Astrocyte of the cerebellum (primary cell): ENCODE measurements at regions not wholly inside any gene's neighbourhood (a gene's known extent, or its start where the extent isn't known, plus 50 kb on each side); places are given as distances from the start of the nearest gene placed in this dataset.

ENCODE experiments used
- DNase-seq: peaks from one replicate; pipeline ENCODE4 v3.0.0-alpha.2; 2011; ENCODE audit warnings: low read depth
- H3K4me3 ChIP-seq: 2 replicates; pipeline ENCODE4 v1.5.1; 2011; ENCODE audit warnings: mild to moderate bottlenecking, low read depth, low read length, moderate library complexity
- in situ Hi-C: cut with HindIII; loops from 2 replicates; pipeline ENCODE4 v1.10.0; 2017; ENCODE audit warnings: low sequenced_read_pairs
- TF ChIP-seq, protein P1 (sequence below): IDR thresholded peaks from 2 replicates; pipeline ENCODE4 v1.5.1; 2012; ENCODE audit warnings: low read length, low read depth, moderate library complexity, mild to moderate bottlenecking; ENCODE audit errors: missing control alignments

- no peak for DNase-seq
- H3K4me3 ChIP-seq, result no peak overlapping the region
- TF ChIP-seq, protein P1, sequence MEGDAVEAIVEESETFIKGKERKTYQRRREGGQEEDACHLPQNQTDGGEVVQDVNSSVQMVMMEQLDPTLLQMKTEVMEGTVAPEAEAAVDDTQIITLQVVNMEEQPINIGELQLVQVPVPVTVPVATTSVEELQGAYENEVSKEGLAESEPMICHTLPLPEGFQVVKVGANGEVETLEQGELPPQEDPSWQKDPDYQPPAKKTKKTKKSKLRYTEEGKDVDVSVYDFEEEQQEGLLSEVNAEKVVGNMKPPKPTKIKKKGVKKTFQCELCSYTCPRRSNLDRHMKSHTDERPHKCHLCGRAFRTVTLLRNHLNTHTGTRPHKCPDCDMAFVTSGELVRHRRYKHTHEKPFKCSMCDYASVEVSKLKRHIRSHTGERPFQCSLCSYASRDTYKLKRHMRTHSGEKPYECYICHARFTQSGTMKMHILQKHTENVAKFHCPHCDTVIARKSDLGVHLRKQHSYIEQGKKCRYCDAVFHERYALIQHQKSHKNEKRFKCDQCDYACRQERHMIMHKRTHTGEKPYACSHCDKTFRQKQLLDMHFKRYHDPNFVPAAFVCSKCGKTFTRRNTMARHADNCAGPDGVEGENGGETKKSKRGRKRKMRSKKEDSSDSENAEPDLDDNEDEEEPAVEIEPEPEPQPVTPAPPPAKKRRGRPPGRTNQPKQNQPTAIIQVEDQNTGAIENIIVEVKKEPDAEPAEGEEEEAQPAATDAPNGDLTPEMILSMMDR, result no peak
- in situ Hi-C loops, result loop anchor here (25.0 kb wide), 1 partner anchor 332 kb away; no protein-coding TSS in a partner anchor
Observed at GRCh38 chr3:159593927-159594605, 394.6 kb upstream of the IL12A start.

GRCh38 chr3:159600291-159600690 is 388.3 kb upstream of the IL12A start:
- no peak overlapping the region for H3K4me3 ChIP-seq
- TF ChIP-seq, protein P1, result no peak
- DNase-seq, result no peak
- in situ Hi-C loops, result no loop called here

DNA sequence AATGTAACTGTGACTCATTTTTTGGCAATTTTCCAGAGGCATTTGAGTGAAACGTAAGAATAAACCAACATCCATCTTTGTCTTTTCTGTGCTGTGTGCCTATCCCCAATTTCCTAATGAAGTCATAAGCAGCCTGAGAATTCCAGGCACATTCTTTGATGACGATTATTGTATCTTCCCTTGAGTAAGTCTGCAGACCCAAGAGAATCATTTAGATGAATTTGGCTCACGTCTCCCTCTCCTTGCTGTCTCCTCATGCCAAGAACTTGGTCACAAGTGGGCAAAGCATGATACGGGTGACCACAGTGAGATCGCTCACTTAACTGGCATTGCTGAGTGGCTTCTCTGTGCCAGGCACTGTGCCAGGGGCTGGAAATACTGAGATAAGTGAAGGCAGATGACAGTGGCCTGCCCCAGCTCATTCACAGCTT is 384.5 kb upstream of the IL12A start:
- in situ Hi-C loops, result no loop called here
- H3K4me3 ChIP-seq, result no peak overlapping the region
- TF ChIP-seq, protein P1, result no peak
- DNase-seq, result no peak

DNA sequence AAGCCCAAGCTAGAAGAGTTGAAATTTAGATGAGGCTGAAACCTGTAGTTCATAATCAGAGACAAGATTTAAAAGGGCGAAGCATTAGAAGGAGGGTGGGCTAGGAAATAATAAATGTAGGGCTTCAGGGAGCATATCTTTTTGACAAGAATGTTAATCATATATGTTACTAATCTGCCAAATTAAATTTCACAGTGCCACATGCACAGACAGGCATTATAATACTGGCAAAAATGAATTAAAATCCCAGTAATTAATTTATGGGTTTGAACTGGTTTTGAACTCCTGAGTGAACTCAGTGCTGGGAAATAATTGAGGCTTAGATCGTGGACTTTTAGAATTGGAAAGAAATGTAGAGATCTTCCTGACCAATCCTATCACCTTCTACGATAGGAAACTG is 383.5 kb upstream of the IL12A start:
- TF ChIP-seq, protein P1, result no peak
- in situ Hi-C loops, result no loop called here
- H3K4me3 ChIP-seq, result no peak overlapping the region
- DNase-seq, result no peak

- TF ChIP-seq, protein P1, result no peak
- in situ Hi-C loops, result no loop called here
- no peak for DNase-seq
- H3K4me3 ChIP-seq, result no peak overlapping the region
Observed at GRCh38 chr3:159605776-159606175, 382.9 kb upstream of the IL12A start.

GRCh38 chr3:159607856-159608255 is 380.8 kb upstream of the IL12A start:
- TF ChIP-seq, protein P1, result no peak
- no peak overlapping the region for H3K4me3 ChIP-seq
- in situ Hi-C loops, result no loop called here
- DNase-seq, result no peak
